ENCODE measurements at regions not wholly inside any gene's neighbourhood (a gene's known extent, or its start where the extent isn't known, plus 50 kb on each side); places are given as distances from the start of the nearest gene placed in this dataset.

GRCh38 chr16:86682219-86682904 lies 104.0 kb downstream of the FOXL1 start:
- no peak for DNase-seq (ENCODE audit: low read depth in 2 of 2)

GRCh38 chr16:86683441-86684194 lies 105.3 kb downstream of the FOXL1 start:
- DNase-seq (ENCODE audit: low read depth in 2 of 2) = no peak

GRCh38 chr16:86685076-86685475 lies 106.7 kb downstream of the FOXL1 start:
- DNase-seq (ENCODE audit: low read depth in 2 of 2) = no peak

GRCh38 chr16:86690970-86691369 lies 112.6 kb downstream of the FOXL1 start:
- DNase-seq (ENCODE audit: low read depth in 2 of 2) = no peak

GRCh38 chr16:86692426-86692825 lies 114.1 kb downstream of the FOXL1 start:
- no peak for DNase-seq (ENCODE audit: low read depth in 2 of 2)

- no peak for DNase-seq (ENCODE audit: low read depth in 2 of 2)
Observed at GRCh38 chr16:86693033-86693432, 114.7 kb downstream of the FOXL1 start.

GRCh38 chr16:86697715-86698114 lies 119.4 kb downstream of the FOXL1 start:
- DNase-seq (ENCODE audit: low read depth in 2 of 2) = no peak

GRCh38 chr16:86700046-86700945 lies 121.9 kb downstream of the FOXL1 start:
- no peak for DNase-seq (ENCODE audit: low read depth in 2 of 2)

- DNase-seq (ENCODE audit: low read depth in 2 of 2) = no peak
Observed at GRCh38 chr16:86701286-86701975, 123.1 kb downstream of the FOXL1 start.

GRCh38 chr16:86702824-86703588 lies 124.7 kb downstream of the FOXL1 start:
- DNase-seq (ENCODE audit: low read depth in 2 of 2) = no peak

GRCh38 chr16:86704516-86704915 lies 126.2 kb downstream of the FOXL1 start:
- DNase-seq (ENCODE audit: low read depth in 2 of 2) = no peak

GRCh38 chr16:86706726-86707125 lies 128.4 kb downstream of the FOXL1 start:
- no peak for DNase-seq (ENCODE audit: low read depth in 2 of 2)

GRCh38 chr16:86707171-86707570 lies 128.8 kb downstream of the FOXL1 start:
- no peak for DNase-seq (ENCODE audit: low read depth in 2 of 2)

GRCh38 chr16:86707581-86707980 lies 129.2 kb downstream of the FOXL1 start:
- DNase-seq (ENCODE audit: low read depth in 2 of 2) = no peak

GRCh38 chr16:86708431-86708830 lies 130.1 kb downstream of the FOXL1 start:
- no peak for DNase-seq (ENCODE audit: low read depth in 2 of 2)

GRCh38 chr16:86709103-86709502 lies 130.8 kb downstream of the FOXL1 start:
- DNase-seq (ENCODE audit: low read depth in 2 of 2) = no peak

GRCh38 chr16:86709902-86710601 lies 131.7 kb downstream of the FOXL1 start:
- DNase-seq (ENCODE audit: low read depth in 2 of 2) = no peak

GRCh38 chr16:86710602-86710950 lies 132.2 kb downstream of the FOXL1 start:
- DNase-seq (ENCODE audit: low read depth in 2 of 2) = no peak

- no peak for DNase-seq (ENCODE audit: low read depth in 2 of 2)
Observed at GRCh38 chr16:86712158-86713009, 134.0 kb downstream of the FOXL1 start.
